NCI-H1694 treated with DMSO at 0.1 percent for 48 hours (cell line): ENCODE measurements at regions not wholly inside any gene's neighbourhood (a gene's known extent, or its start where the extent isn't known, plus 50 kb on each side); places are given as distances from the start of the nearest gene placed in this dataset.
"Not testable (repeated sequence)": the region's sequence is repeated elsewhere in the genome, so short reads cannot be mapped to it uniquely, and the experiment has no call there.

Experiments used
- DNase-seq: peaks from one replicate; lab custom pipeline; 2025; lab: John Stamatoyannopoulos, UW

DNA sequence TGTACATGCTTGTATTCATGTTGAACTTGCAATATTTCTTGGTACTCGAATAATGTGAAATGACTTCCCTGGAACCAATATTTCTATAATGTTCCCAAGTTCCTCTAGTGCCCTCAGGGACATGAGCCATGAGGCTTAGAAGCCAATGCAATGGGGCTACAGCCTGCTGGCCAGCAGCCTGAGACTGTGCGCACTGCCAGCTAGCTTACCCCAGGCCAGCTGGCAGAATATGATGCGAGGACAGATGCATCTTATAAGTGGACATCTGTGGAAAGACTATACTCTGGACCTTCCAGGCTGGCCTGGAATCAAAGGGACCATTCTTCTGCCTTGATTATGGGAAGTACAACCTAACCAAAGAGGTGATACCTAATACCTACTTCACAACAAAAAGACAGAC lies 1862.0 kb upstream of the ACO1 start:
- no peak for DNase-seq

GRCh38 chr9:30524311-30524710 lies 1860.1 kb upstream of the ACO1 start:
- DNase-seq: no peak

DNA sequence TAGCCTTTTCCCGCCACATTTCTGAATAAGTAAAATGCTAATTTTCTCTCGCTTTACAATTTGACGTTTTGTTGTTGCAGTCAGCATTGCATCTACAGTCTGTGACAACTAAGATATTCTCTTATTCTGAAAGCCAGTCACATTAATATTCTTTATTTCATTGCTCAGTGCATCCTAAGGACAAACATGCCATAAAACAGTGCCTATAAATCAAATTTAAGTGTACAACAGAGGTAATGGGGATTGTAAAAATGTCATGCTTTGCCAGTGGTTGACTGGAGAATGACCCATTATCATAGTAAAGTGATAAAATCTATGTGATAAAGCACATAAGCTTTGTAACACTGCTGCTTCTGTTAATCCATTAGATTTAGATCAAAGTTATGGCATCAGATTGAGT lies 1850.0 kb upstream of the ACO1 start:
- no peak for DNase-seq

GRCh38 chr9:30534896-30535295 lies 1849.5 kb upstream of the ACO1 start:
- DNase-seq: no peak

DNA sequence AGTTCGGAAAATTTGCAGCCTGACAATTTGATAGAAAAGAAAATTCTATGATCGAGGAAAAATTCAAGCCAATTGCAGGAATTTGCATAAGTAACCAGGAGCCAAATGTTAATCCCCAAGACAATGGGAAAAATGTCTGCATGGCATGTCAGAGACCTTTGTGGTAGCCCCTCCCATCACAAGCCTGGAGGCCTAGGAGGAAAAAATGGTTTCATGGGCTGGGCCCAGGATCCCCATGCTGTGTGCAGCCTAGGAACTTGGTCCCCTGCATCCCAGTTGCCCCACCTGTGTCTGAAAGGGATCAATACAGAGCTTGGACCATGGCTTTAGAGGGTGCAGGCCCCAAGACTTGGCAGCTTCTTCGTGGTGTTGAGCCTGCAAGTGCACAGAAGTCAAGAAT lies 1847.9 kb upstream of the ACO1 start:
- DNase-seq: no peak

DNA sequence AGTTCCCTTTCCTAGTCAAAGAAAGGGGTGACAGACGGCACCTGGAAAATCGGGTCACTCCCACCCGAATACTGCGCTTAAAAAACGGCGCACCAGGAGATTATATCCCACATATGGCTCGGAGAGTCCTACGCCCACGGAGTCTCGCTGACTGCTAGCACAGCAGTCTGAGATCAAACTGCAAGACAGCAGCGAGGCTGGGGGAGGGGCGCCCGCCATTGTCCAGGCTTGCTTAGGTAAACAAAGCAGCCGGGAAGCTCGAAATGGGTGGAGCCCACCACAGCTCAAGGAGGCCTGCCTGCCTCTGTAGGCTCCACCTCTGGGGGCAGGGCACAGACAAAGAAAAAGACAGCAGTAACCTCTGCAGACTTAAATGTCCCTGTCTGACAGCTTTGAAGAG lies 1844.7 kb upstream of the ACO1 start:
- not testable (repeated sequence) for DNase-seq

DNA sequence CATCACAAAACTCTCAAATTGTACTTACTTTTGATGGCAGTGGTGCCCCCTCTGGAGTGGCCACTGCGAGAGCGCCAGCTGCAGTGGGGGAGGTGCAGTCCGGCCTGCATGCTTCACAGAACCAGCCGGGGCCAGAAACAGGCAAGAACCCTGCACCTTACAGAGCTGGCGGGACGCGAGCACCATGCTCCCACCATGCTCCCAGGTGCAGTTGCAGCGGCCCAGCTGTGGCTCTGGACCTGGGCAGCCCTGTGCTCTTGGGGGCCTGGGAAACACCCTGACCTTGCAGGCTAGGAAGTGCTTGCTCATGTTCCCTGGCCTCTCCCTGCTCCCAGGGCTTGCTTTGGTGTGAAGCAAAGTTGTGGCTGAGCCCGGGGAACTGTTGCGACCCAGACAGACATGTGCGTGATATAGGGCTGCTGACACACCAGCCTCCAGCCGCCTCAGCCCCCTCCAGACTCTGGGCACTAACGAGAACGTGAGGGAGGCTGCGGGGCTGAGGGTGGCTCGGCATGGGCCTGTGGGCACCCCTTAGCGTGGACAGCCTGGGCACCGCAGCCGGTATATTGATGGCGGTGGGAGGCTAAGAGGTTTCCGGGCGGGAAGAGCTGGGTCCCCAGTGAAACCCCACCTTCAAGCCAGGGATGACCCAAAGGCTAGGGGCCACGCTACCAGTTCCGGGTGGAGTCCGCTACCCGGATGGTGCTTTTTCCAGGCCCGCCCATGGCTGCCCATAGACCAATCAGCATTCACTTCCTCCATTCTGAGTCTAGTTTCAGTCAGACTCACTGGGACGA lies 1809.9 kb upstream of the ACO1 start:
- no peak for DNase-seq

- no peak for DNase-seq
These were observed 1809.2 kb upstream of the ACO1 start for GRCh38 chr9:30575218-30575617.

- no peak for DNase-seq
These were observed 1808.8 kb upstream of the ACO1 start for GRCh38 chr9:30575691-30576090.

DNA sequence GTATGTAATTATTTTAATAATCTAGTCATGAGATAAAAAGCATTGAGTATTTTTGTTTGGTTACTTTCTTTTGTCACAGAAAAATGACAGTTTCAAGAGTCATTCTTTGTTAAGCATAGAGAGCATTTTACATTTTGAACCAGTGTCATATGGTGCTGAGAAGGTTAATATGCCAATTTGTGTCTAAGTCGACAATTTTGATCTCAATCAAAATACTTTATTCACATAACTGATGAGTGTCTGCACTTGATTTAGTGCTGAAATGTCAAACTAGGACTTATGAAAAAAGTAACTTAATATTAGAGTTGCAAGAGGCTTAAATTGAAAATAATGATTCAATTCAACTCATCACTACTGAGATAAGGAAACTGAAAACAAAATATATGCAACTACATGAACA lies 1804.6 kb upstream of the ACO1 start:
- DNase-seq: no peak

- DNase-seq: no peak
These were observed 1802.2 kb upstream of the ACO1 start for GRCh38 chr9:30582240-30582639.

GRCh38 chr9:30584559-30584958 lies 1799.9 kb upstream of the ACO1 start:
- no peak for DNase-seq

DNA sequence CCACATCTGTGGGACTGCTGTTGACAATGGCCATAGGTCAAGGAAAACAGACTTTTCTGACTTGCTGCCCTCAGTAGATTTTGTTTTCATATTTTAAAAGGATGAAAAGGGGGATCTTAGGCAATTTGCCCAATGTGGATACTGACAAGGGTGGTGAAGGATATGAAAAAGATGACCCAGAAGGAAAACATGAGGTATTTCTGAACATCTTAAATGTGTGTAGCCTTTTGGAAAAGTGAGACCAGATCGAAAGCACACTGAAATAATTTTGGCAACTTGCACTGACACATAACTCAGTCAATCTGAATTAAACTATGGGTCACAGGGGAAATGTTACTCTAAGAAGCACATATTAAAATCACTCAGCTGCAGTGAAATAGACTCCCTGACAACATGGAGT lies 1793.0 kb upstream of the ACO1 start:
- no peak for DNase-seq

DNA sequence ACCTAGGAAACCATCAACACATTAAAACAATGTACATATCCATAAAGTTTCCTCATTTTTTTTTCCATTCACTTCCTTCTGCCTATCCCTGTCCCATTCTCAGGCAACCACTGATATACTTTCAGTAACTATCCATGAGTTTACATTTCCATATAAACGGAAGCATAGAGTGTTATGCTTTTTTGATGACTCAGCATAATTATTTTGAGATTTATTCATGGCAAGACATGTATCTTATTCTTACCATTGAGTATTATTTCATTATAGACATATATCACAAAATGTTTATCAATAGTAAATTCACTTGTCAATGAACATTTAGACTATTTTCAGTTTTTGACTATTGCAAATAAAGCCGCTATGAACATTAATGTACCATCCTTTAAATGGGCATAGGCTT lies 1786.8 kb upstream of the ACO1 start:
- no peak for DNase-seq

GRCh38 chr9:30605936-30606335 lies 1778.5 kb upstream of the ACO1 start:
- no peak for DNase-seq

DNA sequence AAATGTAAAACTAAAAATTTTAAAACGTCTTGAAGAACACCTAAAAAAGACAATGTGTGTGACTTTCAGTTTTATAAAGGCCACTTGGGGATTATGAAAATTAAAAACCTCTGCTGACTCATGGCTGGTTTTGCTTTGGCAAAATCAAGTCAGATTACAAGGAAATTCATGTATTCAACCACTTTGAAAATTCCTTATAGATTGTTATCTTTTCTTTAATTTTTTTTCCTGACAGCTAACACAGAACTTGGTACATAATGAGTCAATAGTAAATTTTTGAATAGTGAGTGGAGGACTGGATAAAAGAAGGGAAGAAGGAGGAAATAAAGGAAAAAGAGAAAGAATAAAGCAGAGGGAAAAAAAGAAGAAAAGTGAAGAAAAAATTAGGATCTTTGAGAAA lies 1774.7 kb upstream of the ACO1 start:
- DNase-seq: no peak

GRCh38 chr9:30616782-30617181 lies 1767.7 kb upstream of the ACO1 start:
- DNase-seq: not testable (repeated sequence)

DNA sequence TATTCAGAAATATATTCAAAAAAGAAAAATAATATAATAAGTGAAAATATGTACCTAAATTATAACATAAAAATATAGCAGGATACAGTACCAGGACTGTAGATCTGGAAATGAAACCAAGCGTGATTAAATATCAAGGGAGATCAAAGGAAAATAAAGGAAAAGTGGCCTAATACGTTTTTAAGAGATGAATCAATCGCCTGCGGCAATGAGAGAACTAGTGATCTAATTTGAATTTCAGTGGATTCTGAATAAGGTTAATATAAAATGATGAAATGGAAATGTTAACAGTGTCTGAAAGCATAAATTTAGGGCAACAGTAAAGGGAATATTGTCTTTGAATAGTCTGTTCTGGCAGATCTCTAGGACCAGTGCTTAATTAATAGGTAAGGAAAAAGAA lies 1761.9 kb upstream of the ACO1 start:
- DNase-seq: no peak

DNA sequence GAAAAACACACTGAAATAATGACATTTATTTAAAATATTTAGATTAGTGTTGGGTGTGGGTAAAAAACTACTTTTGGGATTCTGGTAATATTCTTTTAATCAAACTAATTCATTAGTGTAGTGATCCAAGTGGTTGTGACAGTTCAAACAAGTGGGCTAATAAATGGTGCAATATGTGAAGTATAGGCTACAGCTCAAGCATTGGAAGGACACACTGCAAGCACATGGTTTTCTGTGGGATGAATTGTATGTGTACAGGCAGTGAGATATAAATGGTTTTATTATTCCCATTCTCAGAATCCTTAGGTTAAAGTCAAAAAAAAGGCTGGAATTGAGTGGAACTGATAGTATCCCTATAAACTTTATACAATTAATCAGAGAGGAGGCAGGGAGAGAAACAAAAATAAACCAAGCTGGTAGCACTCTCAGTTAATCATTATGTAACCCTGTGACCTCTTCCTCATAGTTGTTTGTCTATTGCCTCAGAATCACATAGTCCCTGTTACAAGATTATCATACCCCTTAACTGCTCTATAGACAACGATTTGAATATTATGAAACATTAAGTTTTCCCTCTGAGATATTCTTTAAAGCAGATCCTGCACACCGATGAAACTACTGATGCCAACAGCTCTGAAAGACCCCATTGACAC lies 1755.4 kb upstream of the ACO1 start:
- DNase-seq: no peak

- DNase-seq: no peak
These were observed 1754.0 kb upstream of the ACO1 start for GRCh38 chr9:30630459-30630858.

- not testable (repeated sequence) for DNase-seq
These were observed 1737.8 kb upstream of the ACO1 start for GRCh38 chr9:30646639-30647038.

DNA sequence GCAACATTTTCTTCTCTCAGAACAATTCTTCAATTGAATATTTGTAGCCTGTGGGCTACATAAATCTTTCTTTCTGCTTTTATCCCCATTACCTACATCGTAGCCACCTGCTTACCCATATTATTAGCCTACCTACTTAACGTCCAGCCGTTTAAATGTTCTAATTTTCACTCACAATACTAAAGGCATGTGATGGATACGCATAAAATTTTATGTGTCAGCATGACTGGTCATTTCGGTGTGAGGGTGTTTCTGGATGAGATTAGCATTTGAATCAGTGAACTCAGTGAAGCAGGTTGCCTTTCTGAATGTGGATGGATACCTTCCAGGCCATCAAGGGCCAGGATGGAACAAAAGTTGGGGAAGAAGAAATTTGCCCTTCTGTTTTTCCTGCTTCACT lies 1722.5 kb upstream of the ACO1 start:
- no peak for DNase-seq

- DNase-seq: no peak
These were observed 1713.5 kb upstream of the ACO1 start for GRCh38 chr9:30670805-30671562.
